ENCODE measurements at regions not wholly inside any gene's neighbourhood (a gene's known extent, or its start where the extent isn't known, plus 50 kb on each side); places are given as distances from the start of the nearest gene placed in this dataset.

DNA sequence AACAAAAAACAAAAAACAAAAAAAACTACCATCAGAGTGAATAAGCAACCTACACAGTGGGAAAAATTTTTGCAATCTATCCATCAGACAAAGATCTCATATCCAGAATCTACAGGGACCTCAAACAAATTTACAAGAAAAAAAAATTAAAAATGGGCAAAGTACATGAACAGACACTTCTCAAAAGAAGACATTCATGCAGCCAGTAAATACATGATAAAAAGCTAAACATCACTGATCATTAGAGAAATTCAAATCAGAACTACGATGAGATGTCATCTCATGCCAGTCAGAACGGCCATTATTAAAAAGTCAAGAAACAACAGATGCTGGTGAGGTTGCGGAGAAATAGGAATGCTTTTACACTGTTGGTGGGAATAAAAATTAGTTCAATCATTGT is 466.5 kb upstream of the ATXN7L3B start:
- H3K9me3 Mint-ChIP-seq (ENCODE audit: insufficient read depth), result no peaks in the 10 kb centered on the region
- H3K4me3 Mint-ChIP-seq, result no peak overlapping the region
- H3K27me3 ChIP-seq (replicated peaks in 1 of 4; ENCODE audit: control extremely low read depth in 1 of 4, control insufficient read depth in 3 of 4, insufficient read depth in 4 of 4, low read length in 3 of 4), result no peaks in the 10 kb centered on the region
- no peak overlapping the region for H3K4me3 ChIP-seq (ENCODE audit: control extremely low read depth in 1 of 5, extremely low read depth in 1 of 5, insufficient read depth in 1 of 5, low read depth in 2 of 5, low read length in 4 of 5)
- H3K4me1 ChIP-seq (ENCODE audit: control insufficient read depth in 2 of 2, insufficient read depth in 2 of 2, low read length in 2 of 2), result no peaks in the 10 kb centered on the region
- H3K27ac Mint-ChIP-seq, result no peak overlapping the region
- H2AFZ ChIP-seq (ENCODE audit: insufficient read depth, low read depth, low read length, poor library complexity, severe bottlenecking), result no peak overlapping the region
- peaks cover 3 to 4% (median 4%) of the 10 kb centered on the region in 3 donors for H3K9me3 ChIP-seq (ENCODE audit: control extremely low read depth in 1 of 3, control insufficient read depth in 2 of 3, insufficient read depth in 1 of 3, low read length in 2 of 3)
- no peak overlapping the region for H3K27ac ChIP-seq (ENCODE audit: low read length in 2 of 2)
- no peaks in the 10 kb centered on the region for H4K20me1 ChIP-seq (ENCODE audit: control insufficient read depth, insufficient read depth, low read length, poor library complexity, severe bottlenecking)
- ATAC-seq (ENCODE audit: low read depth) (no peak), DNase-seq (no peak)
- intact Hi-C loops (cut with micrococcal nuclease), result no loop called here
- no peaks in the 10 kb centered on the region for H3K4me1 Mint-ChIP-seq
- POLR2A ChIA-PET, result no interaction called here
- TF ChIP-seq EZH2 (IDR thresholded peaks at IDR 0.05; ENCODE audit: borderline replicate concordance, insufficient read depth, low read depth, low read length, poor library complexity, severe bottlenecking), result no peak
- TF ChIP-seq, protein P1, sequence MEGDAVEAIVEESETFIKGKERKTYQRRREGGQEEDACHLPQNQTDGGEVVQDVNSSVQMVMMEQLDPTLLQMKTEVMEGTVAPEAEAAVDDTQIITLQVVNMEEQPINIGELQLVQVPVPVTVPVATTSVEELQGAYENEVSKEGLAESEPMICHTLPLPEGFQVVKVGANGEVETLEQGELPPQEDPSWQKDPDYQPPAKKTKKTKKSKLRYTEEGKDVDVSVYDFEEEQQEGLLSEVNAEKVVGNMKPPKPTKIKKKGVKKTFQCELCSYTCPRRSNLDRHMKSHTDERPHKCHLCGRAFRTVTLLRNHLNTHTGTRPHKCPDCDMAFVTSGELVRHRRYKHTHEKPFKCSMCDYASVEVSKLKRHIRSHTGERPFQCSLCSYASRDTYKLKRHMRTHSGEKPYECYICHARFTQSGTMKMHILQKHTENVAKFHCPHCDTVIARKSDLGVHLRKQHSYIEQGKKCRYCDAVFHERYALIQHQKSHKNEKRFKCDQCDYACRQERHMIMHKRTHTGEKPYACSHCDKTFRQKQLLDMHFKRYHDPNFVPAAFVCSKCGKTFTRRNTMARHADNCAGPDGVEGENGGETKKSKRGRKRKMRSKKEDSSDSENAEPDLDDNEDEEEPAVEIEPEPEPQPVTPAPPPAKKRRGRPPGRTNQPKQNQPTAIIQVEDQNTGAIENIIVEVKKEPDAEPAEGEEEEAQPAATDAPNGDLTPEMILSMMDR (IDR thresholded peaks at IDR 0.05), result no peak
- H3K79me2 ChIP-seq (ENCODE audit: control insufficient read depth, insufficient read depth, low read length), result no peaks in the 10 kb centered on the region
- CTCF ChIA-PET, result no interaction called here
- H3K27me3 Mint-ChIP-seq, result no peaks in the 10 kb centered on the region
- H3K4me2 ChIP-seq (replicated peaks; ENCODE audit: low read depth, low read length, poor library complexity, severe bottlenecking), result no peak overlapping the region
- H3K36me3 ChIP-seq (replicated peaks in 1 of 2; ENCODE audit: control extremely low read depth in 1 of 2, control insufficient read depth in 1 of 2, extremely low read depth in 1 of 2, insufficient read depth in 2 of 2, low read length in 1 of 2), result no peaks in the 10 kb centered on the region
- no peak overlapping the region for H3K9ac ChIP-seq (ENCODE audit: low read length)
- no CpG with 5 or more reads among the region's 3 CpGs for whole genome bisulfite sequencing (ENCODE audit: insufficient coverage)

DNA sequence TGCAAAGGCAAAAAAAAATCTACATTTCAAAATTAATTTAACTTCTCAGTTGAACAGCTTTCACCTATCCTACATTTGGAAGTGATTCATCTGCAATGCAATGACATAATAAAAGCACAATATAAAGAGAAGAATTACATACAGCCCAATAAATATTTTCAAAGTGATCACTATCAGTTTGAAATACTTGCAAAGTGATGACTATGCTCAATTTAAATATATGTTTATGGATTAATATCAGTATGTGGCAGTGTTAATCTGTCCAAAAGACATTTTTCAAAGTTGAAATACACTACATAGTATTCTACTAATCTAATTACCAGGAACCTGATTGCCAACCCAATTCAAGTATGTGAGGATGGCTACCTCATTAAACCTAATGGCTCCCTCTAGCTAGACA is 460.7 kb upstream of the ATXN7L3B start:
- H3K9ac ChIP-seq (ENCODE audit: low read length), result no peak overlapping the region
- ChIA-PET CTCF (no interaction called here), POLR2A (no interaction called here)
- Mint-ChIP-seq H3K27me3 (no peaks in the 10 kb centered on the region), H3K4me1 (no peaks in the 10 kb centered on the region), H3K4me3 (no peak overlapping the region), H3K27ac (no peak overlapping the region), H3K9me3 (ENCODE audit: insufficient read depth) (peaks cover 4% of the 10 kb centered on the region)
- no peaks in the 10 kb centered on the region for H3K4me1 ChIP-seq (ENCODE audit: control insufficient read depth in 2 of 2, insufficient read depth in 2 of 2, low read length in 2 of 2)
- DNase-seq (no peak), ATAC-seq (ENCODE audit: low read depth) (no peak)
- no peaks in the 10 kb centered on the region for H3K79me2 ChIP-seq (ENCODE audit: control insufficient read depth, insufficient read depth, low read length)
- H2AFZ ChIP-seq (ENCODE audit: insufficient read depth, low read depth, low read length, poor library complexity, severe bottlenecking), result no peak overlapping the region
- H3K4me3 ChIP-seq (ENCODE audit: control extremely low read depth in 1 of 5, extremely low read depth in 1 of 5, insufficient read depth in 1 of 5, low read depth in 2 of 5, low read length in 4 of 5), result no peak overlapping the region
- peaks cover 0 to 1% (median 0%) of the 10 kb centered on the region in 3 donors for H3K9me3 ChIP-seq (ENCODE audit: control extremely low read depth in 1 of 3, control insufficient read depth in 2 of 3, insufficient read depth in 1 of 3, low read length in 2 of 3)
- no peaks in the 10 kb centered on the region for H3K27me3 ChIP-seq (replicated peaks in 1 of 4; ENCODE audit: control extremely low read depth in 1 of 4, control insufficient read depth in 3 of 4, insufficient read depth in 4 of 4, low read length in 3 of 4)
- TF ChIP-seq EZH2 (IDR thresholded peaks at IDR 0.05; ENCODE audit: borderline replicate concordance, insufficient read depth, low read depth, low read length, poor library complexity, severe bottlenecking), result no peak
- TF ChIP-seq, protein P1 (IDR thresholded peaks at IDR 0.05), result no peak
- no peak overlapping the region for H3K27ac ChIP-seq (ENCODE audit: low read length in 2 of 2)
- H3K36me3 ChIP-seq (replicated peaks in 1 of 2; ENCODE audit: control extremely low read depth in 1 of 2, control insufficient read depth in 1 of 2, extremely low read depth in 1 of 2, insufficient read depth in 2 of 2, low read length in 1 of 2), result no peaks in the 10 kb centered on the region
- H3K4me2 ChIP-seq (replicated peaks; ENCODE audit: low read depth, low read length, poor library complexity, severe bottlenecking), result no peak overlapping the region
- intact Hi-C loops (cut with micrococcal nuclease), result no loop called here
- H4K20me1 ChIP-seq (ENCODE audit: control insufficient read depth, insufficient read depth, low read length, poor library complexity, severe bottlenecking), result no peaks in the 10 kb centered on the region

Measured in B cell (primary cell).